DMS153 treated with DMSO at 0.1 percent for 48 hours (cell line): ENCODE measurements at regions not wholly inside any gene's neighbourhood (a gene's known extent, or its start where the extent isn't known, plus 50 kb on each side); places are given as distances from the start of the nearest gene placed in this dataset.

ENCODE experiments used
- DNase-seq: peaks from one replicate; lab custom pipeline; 2025; ENCODE audit not compliant: unreplicated experiment; lab: John Stamatoyannopoulos, UW

GRCh38 chr14:66389481-66389880 lies 96.7 kb upstream of the CCDC196 start:
- no peak for DNase-seq

GRCh38 chr14:66395300-66395699 lies 90.9 kb upstream of the CCDC196 start:
- no peak for DNase-seq

GRCh38 chr14:66396164-66396563 lies 90.0 kb upstream of the CCDC196 start:
- DNase-seq: no peak

GRCh38 chr14:66398437-66398836 lies 87.7 kb upstream of the CCDC196 start:
- DNase-seq: no peak

- DNase-seq: no peak
Measured at GRCh38 chr14:66401449-66402095, 84.6 kb upstream of the CCDC196 start.

- no peak for DNase-seq
Measured at GRCh38 chr14:66403183-66403582, 83.0 kb upstream of the CCDC196 start.

GRCh38 chr14:66404051-66404545 lies 82.1 kb upstream of the CCDC196 start:
- no peak for DNase-seq

- DNase-seq: no peak
Measured at GRCh38 chr14:66405158-66405557, 81.0 kb upstream of the CCDC196 start.

GRCh38 chr14:66413901-66414300 lies 72.3 kb upstream of the CCDC196 start:
- DNase-seq: no peak

GRCh38 chr14:66414511-66414910 lies 71.7 kb upstream of the CCDC196 start:
- no peak for DNase-seq

GRCh38 chr14:66420251-66421006 lies 65.7 kb upstream of the CCDC196 start:
- no peak for DNase-seq

- DNase-seq: no peak
Measured at GRCh38 chr14:66421990-66422946, 63.9 kb upstream of the CCDC196 start.

- no peak for DNase-seq
Measured at GRCh38 chr14:66425402-66425801, 60.8 kb upstream of the CCDC196 start.

GRCh38 chr14:66426451-66426850 lies 59.7 kb upstream of the CCDC196 start:
- no peak for DNase-seq

GRCh38 chr14:66432334-66432733 lies 53.8 kb upstream of the CCDC196 start:
- no peak for DNase-seq

GRCh38 chr14:66434464-66434863 lies 51.7 kb upstream of the CCDC196 start:
- DNase-seq: no peak

GRCh38 chr14:66435683-66436082 lies 50.5 kb upstream of the CCDC196 start:
- DNase-seq: no peak
